C4-2B (cell line): ENCODE measurements at regions not wholly inside any gene's neighbourhood (a gene's known extent, or its start where the extent isn't known, plus 50 kb on each side); places are given as distances from the start of the nearest gene placed in this dataset.

ENCODE experiments used
- CTCF ChIP-seq: fragments of 450-650 bp; conservative IDR thresholded peaks from 2 replicates; pipeline ENCODE4 v1.5.1; 2017; ENCODE audit warnings: mild to moderate bottlenecking
- ZFX ChIP-seq: fragments of 450-650 bp; IDR thresholded peaks from 2 replicates; pipeline ENCODE4 v1.6.1; 2017

- no peak for TF ChIP-seq CTCF
- no peak for TF ChIP-seq ZFX
Observed at GRCh38 chr15:61519296-61519695, 290.2 kb upstream of the RORA start.
